GM19397 (cell line): ENCODE measurements at regions not wholly inside any gene's neighbourhood (a gene's known extent, or its start where the extent isn't known, plus 50 kb on each side); places are given as distances from the start of the nearest gene placed in this dataset.
"Not testable (repeated sequence)": the region's sequence is repeated elsewhere in the genome, so short reads cannot be mapped to it uniquely, and the experiment has no call there.

Source experiments
- ATAC-seq: cut with Tn5 transposase; IDR thresholded peaks from one replicate; pipeline ENCODE4 v1.9.1; 2021; ENCODE audit warnings: mild to moderate bottlenecking, moderate library complexity; ENCODE audit not compliant: unreplicated experiment

- no peak for ATAC-seq
Observed at GRCh38 chr10:56104923-56105322, 256.1 kb downstream of the ZWINT start.

- ATAC-seq = no peak
Observed at GRCh38 chr10:56104487-56104886, 256.6 kb downstream of the ZWINT start.

- no peak for ATAC-seq
Observed at GRCh38 chr10:56096226-56096517, 264.9 kb downstream of the ZWINT start.

- no peak for ATAC-seq
Observed at GRCh38 chr10:56095506-56096225, 265.4 kb downstream of the ZWINT start.

- not testable (repeated sequence) for ATAC-seq
Observed at GRCh38 chr10:56093645-56094044, 267.4 kb downstream of the ZWINT start.

DNA sequence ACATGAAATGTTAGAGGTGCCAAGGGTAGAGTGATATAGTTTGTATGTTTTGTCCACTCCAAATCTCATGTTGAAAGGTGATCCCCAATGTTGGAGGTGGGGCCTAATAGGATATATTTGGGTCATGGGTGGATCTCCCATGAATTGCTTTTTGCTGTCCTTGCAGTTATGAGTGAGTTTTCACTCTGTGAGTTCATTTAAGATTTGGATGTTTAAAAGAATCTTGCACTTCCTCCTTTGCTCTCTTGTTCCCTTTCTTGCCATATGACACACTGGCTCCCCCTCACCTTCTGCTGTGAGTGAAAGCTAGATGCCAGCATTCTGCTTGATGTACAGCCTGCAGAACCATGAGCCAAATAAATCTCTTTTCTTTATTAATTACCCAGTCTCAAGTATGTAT, 269.2 kb downstream of the ZWINT start:
- no peak for ATAC-seq

DNA sequence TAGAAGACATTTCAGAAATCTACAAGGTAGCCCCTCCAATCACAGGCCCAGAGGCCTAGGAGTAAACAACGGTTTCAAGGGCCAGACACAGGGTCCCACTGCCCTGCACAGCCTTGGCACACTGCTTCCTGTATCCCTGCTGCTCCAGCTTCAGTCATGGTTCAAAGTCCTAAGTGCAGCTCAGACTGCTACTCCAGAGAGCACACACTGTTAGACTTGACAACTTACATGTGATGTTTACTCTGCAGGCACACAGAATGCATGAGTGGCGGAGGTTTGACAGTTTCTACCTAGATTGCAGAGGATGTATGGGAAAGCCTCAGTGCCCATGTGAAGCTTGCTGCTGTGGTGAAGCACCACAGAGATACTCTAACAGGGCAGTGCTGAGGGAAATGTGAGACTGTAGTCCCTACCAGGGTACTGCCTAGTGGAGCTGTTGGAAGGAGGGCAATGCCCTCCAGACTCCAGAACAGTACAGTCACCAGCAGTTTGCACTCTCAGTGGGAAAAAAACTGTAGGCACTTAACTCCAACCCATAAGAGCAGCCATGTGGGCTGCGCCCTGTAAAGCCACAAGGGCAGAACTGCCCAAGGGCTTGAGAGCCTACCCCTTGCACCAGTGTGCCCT, 270.0 kb downstream of the ZWINT start:
- ATAC-seq = no peak

- no peak for ATAC-seq
Observed at GRCh38 chr10:56085406-56086122, 275.5 kb downstream of the ZWINT start.

GRCh38 chr10:56082169-56082568, 278.9 kb downstream of the ZWINT start:
- ATAC-seq = no peak

GRCh38 chr10:56068473-56069263, 292.4 kb downstream of the ZWINT start:
- ATAC-seq = no peak

DNA sequence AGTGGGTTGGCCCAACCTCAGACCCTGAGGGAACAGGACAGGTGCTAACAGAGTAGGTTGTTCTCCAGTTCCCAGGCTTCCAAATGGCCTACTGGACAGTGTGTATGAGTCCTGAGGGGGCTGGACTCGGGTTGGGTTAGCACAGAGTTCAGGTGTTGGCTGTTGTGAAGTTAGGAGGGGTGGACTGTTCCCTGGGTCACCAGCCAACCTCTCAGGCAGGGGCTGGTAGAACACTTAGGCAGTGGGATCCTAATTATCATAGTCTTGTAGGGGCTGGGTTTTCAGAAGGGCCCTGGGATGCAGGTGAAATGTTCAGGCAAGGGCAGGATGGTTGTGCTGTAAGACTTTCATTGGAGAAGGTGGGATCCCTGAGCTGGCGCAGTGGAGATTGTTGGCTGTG, 293.0 kb downstream of the ZWINT start:
- no peak for ATAC-seq

GRCh38 chr10:56063642-56064041, 297.4 kb downstream of the ZWINT start:
- no peak for ATAC-seq

- ATAC-seq = no peak
Observed at GRCh38 chr10:56057860-56058259, 303.2 kb downstream of the ZWINT start.

DNA sequence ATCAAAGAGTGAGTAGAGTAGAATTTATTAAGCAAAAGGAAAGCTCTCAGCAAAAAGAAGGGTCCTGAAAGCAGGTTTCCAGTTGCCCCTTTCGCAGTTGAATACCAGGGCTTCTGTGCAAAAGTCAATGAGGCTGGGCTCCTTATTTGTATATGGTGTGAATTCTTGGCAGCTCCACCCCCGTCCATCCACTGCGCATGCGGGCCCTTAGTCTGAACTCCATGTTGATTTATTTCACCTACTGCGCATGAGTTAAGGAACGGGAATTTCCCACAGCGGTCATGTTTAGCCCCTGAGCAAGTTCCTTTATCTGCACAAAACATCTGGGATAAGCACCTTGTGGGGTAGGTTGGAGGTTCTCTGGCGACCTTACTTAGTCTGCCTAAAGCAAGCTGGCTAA, 325.6 kb downstream of the ZWINT start:
- no peak for ATAC-seq

DNA sequence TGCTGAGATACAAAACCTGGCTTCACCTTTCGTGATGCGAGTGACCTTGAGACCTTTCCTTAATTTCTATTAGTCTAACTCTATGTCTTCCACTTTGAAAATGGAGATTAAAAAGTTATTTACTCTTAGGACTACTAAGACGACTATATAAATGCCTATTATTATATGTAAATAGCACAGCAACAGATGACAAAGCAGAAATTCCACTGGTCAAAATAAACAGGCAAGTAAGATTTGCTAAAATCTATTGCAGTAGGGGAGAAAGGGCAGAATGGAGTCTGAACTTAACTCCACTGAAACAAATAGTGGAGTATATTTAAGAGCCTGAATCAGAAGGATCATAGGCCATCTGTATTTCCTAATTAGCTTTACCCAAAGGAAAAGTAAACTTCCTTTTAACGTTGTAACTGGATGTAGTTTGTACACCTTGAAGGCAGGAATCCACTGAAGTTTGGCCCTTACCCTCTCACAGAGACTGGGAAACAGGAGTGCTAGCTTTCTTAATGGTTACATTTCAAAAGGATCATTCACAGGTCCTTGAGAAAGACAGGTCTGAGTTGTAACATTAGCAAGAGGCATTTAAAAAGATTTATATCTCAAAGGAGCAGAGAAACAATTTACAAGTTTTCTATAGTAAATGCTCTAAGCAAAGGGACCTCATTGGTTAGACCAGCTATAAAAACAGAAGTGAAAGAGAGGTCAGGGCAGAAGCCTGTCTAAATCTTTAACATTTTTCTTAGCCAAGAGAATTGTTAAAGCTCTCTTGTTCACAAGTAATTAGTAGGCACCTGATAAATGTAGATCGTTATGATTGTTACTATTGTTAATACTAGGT, 332.5 kb downstream of the ZWINT start:
- no peak for ATAC-seq

GRCh38 chr10:56012101-56012500, 349.0 kb downstream of the ZWINT start:
- ATAC-seq = no peak

GRCh38 chr10:56003555-56003954, 357.5 kb downstream of the ZWINT start:
- no peak for ATAC-seq

GRCh38 chr10:55989188-55989587, 371.9 kb downstream of the ZWINT start:
- ATAC-seq = no peak

- ATAC-seq = no peak
Observed at GRCh38 chr10:55979203-55979602, 381.9 kb downstream of the ZWINT start.

- no peak for ATAC-seq
Observed at GRCh38 chr10:55966101-55966500, 395.0 kb downstream of the ZWINT start.

DNA sequence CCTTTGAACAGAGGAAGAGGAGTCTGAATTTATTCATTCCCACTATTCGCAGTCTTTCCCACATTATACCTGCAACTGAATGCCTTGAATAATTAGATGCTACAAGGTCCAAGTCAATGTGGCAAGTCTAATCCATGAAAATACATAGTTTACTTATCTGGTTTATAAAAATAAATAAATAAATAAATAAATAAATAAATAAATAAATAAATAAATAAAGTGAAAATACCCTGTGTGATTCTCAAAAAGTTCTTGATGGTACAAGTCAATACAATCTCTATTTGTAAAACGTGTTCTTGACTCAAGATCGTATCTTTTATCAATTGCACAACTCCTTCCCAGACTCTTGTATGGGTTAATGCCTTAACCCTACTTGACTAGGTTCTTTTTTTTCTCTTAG, 417.7 kb downstream of the ZWINT start:
- no peak for ATAC-seq
